ENCODE measurements at regions not wholly inside any gene's neighbourhood (a gene's known extent, or its start where the extent isn't known, plus 50 kb on each side); places are given as distances from the start of the nearest gene placed in this dataset.

DNA sequence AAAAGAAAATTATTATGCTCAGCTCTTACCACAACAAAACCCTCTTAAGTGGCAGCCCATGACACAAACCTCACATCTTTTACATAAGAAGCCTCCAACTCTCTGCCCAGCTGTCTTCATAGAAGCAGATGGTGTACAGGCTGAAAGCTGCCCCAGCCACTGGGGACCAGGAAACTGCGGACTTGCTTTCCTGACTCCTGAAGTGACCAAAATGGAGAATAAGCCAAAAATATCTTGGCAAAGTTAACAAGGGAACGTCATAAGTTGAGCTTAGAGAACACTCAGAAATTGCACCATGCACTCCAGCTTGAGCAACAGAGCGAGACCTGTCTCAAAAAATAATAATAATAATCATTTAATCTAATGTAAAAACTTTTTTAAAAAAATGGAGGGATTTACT lies 160.3 kb upstream of the CDYL start:
- TF ChIP-seq, protein P1, sequence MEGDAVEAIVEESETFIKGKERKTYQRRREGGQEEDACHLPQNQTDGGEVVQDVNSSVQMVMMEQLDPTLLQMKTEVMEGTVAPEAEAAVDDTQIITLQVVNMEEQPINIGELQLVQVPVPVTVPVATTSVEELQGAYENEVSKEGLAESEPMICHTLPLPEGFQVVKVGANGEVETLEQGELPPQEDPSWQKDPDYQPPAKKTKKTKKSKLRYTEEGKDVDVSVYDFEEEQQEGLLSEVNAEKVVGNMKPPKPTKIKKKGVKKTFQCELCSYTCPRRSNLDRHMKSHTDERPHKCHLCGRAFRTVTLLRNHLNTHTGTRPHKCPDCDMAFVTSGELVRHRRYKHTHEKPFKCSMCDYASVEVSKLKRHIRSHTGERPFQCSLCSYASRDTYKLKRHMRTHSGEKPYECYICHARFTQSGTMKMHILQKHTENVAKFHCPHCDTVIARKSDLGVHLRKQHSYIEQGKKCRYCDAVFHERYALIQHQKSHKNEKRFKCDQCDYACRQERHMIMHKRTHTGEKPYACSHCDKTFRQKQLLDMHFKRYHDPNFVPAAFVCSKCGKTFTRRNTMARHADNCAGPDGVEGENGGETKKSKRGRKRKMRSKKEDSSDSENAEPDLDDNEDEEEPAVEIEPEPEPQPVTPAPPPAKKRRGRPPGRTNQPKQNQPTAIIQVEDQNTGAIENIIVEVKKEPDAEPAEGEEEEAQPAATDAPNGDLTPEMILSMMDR (IDR thresholded peaks at IDR 0.05): no peak
- TF ChIP-seq POLR2A (IDR thresholded peaks at IDR 0.05): no peak
- TF ChIP-seq POLR2AphosphoS5 (IDR thresholded peaks at IDR 0.05): peak in 1 of 3 donors; percentile 42

Data from stomach (tissue), 4 donors.